ENCODE measurements at regions not wholly inside any gene's neighbourhood (a gene's known extent, or its start where the extent isn't known, plus 50 kb on each side); places are given as distances from the start of the nearest gene placed in this dataset.

- Histone ChIP-seq H3K79me2 (ENCODE audit: control insufficient read depth, insufficient read depth, low read length) (no peaks in the 10 kb centered on the region), H3K4me3 (replicated peaks in 1 of 3; ENCODE audit: insufficient read depth in 1 of 3, low read depth in 1 of 3, low read length in 3 of 3) (no peak overlapping the region), H3K9ac (replicated peaks; ENCODE audit: extremely low read depth, insufficient read depth, low read length) (no peak overlapping the region), H3K36me3 (ENCODE audit: control insufficient read depth in 2 of 2, extremely low read depth in 1 of 2, insufficient read depth in 2 of 2, low read length in 2 of 2) (no peaks in the 10 kb centered on the region), H3K9me3 (replicated peaks; ENCODE audit: control insufficient read depth, insufficient read depth, low read length) (no peaks in the 10 kb centered on the region), H2AFZ (ENCODE audit: low read depth, low read length) (no peak overlapping the region), H4K20me1 (replicated peaks; ENCODE audit: control insufficient read depth, extremely low read depth, insufficient read depth, low read length) (no peaks in the 10 kb centered on the region), H3K9me1 (replicated peaks; ENCODE audit: control insufficient read depth, extremely low read depth, insufficient read depth, low read length) (no peaks in the 10 kb centered on the region), H3K4me2 (ENCODE audit: insufficient read depth, low read length) (no peak overlapping the region), H3K4me1 (ENCODE audit: control insufficient read depth, extremely low read depth, insufficient read depth, low read length) (no peaks in the 10 kb centered on the region), H3K27ac (ENCODE audit: insufficient read depth, low read depth, low read length) (no peak overlapping the region), H3K27me3 (ENCODE audit: control insufficient read depth in 2 of 2, insufficient read depth in 2 of 2, low read length in 2 of 2) (no peaks in the 10 kb centered on the region)
- ChIA-PET POLR2A (no interaction called here), CTCF (no interaction called here)
- FAIRE-seq = no peak
- no peak for TF ChIP-seq MYC (IDR thresholded peaks at IDR 0.05; ENCODE audit: low read depth, low read length)
- TF ChIP-seq CTCF (IDR thresholded peaks at IDR 0.05; ENCODE audit: extremely low read depth in 1 of 2, insufficient read depth in 1 of 2, low read depth in 1 of 2, low read length in 2 of 2) = no peak
- no peak for TF ChIP-seq FOS (IDR thresholded peaks at IDR 0.05; ENCODE audit: borderline replicate concordance, insufficient read depth, low read length)
- TF ChIP-seq JUN (IDR thresholded peaks at IDR 0.05; ENCODE audit: borderline replicate concordance, insufficient read depth, insufficient read length, low read depth) = no peak
- no peak for TF ChIP-seq POLR2AphosphoS5 (IDR thresholded peaks at IDR 0.05; ENCODE audit: insufficient read depth, low read depth, low read length)
- TF ChIP-seq EZH2 (IDR thresholded peaks at IDR 0.05; ENCODE audit: borderline replicate concordance, low read depth, low read length, severe bottlenecking) = no peak
- no peak for TF ChIP-seq POLR2A (IDR thresholded peaks at IDR 0.05; ENCODE audit: low read depth, low read length)
- TF ChIP-seq MAX (IDR thresholded peaks at IDR 0.05; ENCODE audit: insufficient read depth, insufficient read length) = no peak
- TF ChIP-seq GATA2 (IDR thresholded peaks at IDR 0.05; ENCODE audit: insufficient read depth, insufficient read length, low read depth, low read length) = no peak
- DNase-seq (ENCODE audit: low read depth, low spot score) = no peak
- BruUV-seq (replicated peaks) = no TSS peak
- intact Hi-C loops (cut with micrococcal nuclease) = no loop called here
- dilution Hi-C loops (cut with MboI; ENCODE audit: extremely low pct_ligation_motif_present, low sequenced_read_pairs) = no loop called here
Observed at GRCh38 chr10:7071421-7071820, 339.4 kb downstream of the SFMBT2 start.
